ENCODE measurements at regions not wholly inside any gene's neighbourhood (a gene's known extent, or its start where the extent isn't known, plus 50 kb on each side); places are given as distances from the start of the nearest gene placed in this dataset.

- DNase-seq (ENCODE audit: low read depth) = no peak
Observed at GRCh38 chr12:39047539-39048262, 142.3 kb upstream of the CPNE8 start.

GRCh38 chr12:39044754-39045153, 139.4 kb upstream of the CPNE8 start:
- no peak for DNase-seq (ENCODE audit: low read depth)

- no peak for DNase-seq (ENCODE audit: low read depth)
Observed at GRCh38 chr12:39043424-39043822, 138.0 kb upstream of the CPNE8 start.

GRCh38 chr12:39040275-39040674, 134.9 kb upstream of the CPNE8 start:
- no peak for DNase-seq (ENCODE audit: low read depth)

GRCh38 chr12:39037115-39037514, 131.7 kb upstream of the CPNE8 start:
- no peak for DNase-seq (ENCODE audit: low read depth)

- DNase-seq (ENCODE audit: low read depth) = no peak
Observed at GRCh38 chr12:39036105-39036504, 130.7 kb upstream of the CPNE8 start.

GRCh38 chr12:39033782-39034181, 128.4 kb upstream of the CPNE8 start:
- no peak for DNase-seq (ENCODE audit: low read depth)

GRCh38 chr12:39032448-39032847, 127.1 kb upstream of the CPNE8 start:
- no peak for DNase-seq (ENCODE audit: low read depth)

GRCh38 chr12:39032034-39032433, 126.6 kb upstream of the CPNE8 start:
- no peak for DNase-seq (ENCODE audit: low read depth)

GRCh38 chr12:39028382-39028781, 123.0 kb upstream of the CPNE8 start:
- no peak for DNase-seq (ENCODE audit: low read depth)

GRCh38 chr12:39012870-39013269, 107.5 kb upstream of the CPNE8 start:
- no peak for DNase-seq (ENCODE audit: low read depth)

GRCh38 chr12:39011166-39011565, 105.8 kb upstream of the CPNE8 start:
- no peak for DNase-seq (ENCODE audit: low read depth)

- no peak for DNase-seq (ENCODE audit: low read depth)
Observed at GRCh38 chr12:39010406-39010805, 105.0 kb upstream of the CPNE8 start.

GRCh38 chr12:39007619-39008018, 102.2 kb upstream of the CPNE8 start:
- DNase-seq (ENCODE audit: low read depth) = no peak

- DNase-seq (ENCODE audit: low read depth) = no peak
Observed at GRCh38 chr12:39006286-39006685, 100.9 kb upstream of the CPNE8 start.

- DNase-seq (ENCODE audit: low read depth) = no peak
Observed at GRCh38 chr12:39005671-39006070, 100.3 kb upstream of the CPNE8 start.

- DNase-seq (ENCODE audit: low read depth) = no peak
Observed at GRCh38 chr12:39003541-39004155, 98.3 kb upstream of the CPNE8 start.

GRCh38 chr12:39000370-39000769, 95.0 kb upstream of the CPNE8 start:
- DNase-seq (ENCODE audit: low read depth) = no peak

GRCh38 chr12:38998887-38999482, 93.6 kb upstream of the CPNE8 start:
- no peak for DNase-seq (ENCODE audit: low read depth)

GRCh38 chr12:38995249-38995648, 89.9 kb upstream of the CPNE8 start:
- DNase-seq (ENCODE audit: low read depth) = no peak

GRCh38 chr12:38985961-38986360, 80.6 kb upstream of the CPNE8 start:
- DNase-seq (ENCODE audit: low read depth) = no peak

- no peak for DNase-seq (ENCODE audit: low read depth)
Observed at GRCh38 chr12:38984388-38984787, 79.0 kb upstream of the CPNE8 start.

GRCh38 chr12:38983117-38983571, 77.8 kb upstream of the CPNE8 start:
- no peak for DNase-seq (ENCODE audit: low read depth)

Measured in stimulated activated CD4-positive, alpha-beta T cell treated with anti-CD3 and anti-CD28 coated beads, Interleukin-2, amount 100 ng/mL, for 4 hours (primary cell).